ENCODE measurements at regions not wholly inside any gene's neighbourhood (a gene's known extent, or its start where the extent isn't known, plus 50 kb on each side); places are given as distances from the start of the nearest gene placed in this dataset.
A peak's percentile ranks its signal among the peaks of the same experiment; 100 is the strongest.
"Not testable (repeated sequence)": the region's sequence is repeated elsewhere in the genome, so short reads cannot be mapped to it uniquely, and the experiment has no call there.

DNA sequence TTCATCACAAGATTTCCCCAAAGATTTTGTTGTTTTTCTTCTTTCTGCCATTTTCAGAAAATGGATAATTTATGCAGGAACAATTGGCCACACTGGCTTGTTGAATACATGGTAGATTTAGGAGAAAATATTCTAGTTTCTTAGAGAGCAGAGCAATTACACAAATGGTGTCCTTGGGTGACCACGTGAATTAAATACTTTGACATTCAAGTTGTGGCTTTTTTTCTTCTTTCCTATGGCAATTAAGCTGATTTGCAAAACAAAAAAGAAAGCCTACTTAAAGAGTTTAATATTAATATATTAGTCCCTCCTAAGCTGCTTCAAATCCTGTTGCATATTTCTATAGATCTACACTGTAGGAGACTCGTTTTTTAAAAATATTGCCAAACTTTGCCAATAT lies 133.0 kb upstream of the HTR2C start:
- no peak for DNase-seq

DNA sequence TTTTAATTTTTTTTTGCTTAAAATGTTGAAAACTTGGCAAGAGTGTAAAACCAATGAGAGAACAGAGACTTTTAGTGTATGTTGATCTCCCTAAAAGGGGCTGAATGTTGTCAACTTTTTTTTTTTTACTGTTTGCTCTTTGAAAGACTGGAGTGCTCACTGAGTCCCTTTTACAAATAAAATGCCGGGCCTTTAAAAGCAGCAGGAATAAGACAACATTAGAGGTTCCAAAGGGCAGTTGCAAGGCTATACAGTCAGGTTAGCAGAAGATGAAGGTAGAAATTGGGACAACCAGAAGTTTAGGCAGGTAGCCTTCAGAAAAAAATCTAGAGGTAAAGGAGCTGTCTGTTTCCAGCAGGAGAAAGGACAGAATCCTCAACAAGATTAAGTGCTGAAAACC lies 132.5 kb upstream of the HTR2C start:
- no peak for DNase-seq

DNA sequence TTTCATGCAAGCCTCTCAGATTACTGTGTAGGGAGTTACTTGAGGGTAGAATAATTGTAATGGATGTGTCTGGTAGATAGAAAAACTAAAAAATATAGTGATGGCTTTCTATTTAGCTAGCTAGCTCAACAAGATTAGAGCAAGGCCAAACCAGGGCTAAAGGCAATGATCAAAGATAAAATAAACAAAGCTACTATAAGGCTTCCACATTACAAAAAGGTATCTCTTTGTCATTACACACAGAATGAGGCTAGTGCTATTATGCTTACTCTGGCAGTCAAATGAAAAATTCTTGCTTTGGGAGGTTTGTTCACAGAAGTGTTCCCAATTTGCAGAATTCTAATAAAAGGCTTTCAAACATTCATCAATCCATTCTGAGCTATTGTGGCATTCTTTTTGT lies 121.6 kb upstream of the HTR2C start:
- DNase-seq, result no peak

DNA sequence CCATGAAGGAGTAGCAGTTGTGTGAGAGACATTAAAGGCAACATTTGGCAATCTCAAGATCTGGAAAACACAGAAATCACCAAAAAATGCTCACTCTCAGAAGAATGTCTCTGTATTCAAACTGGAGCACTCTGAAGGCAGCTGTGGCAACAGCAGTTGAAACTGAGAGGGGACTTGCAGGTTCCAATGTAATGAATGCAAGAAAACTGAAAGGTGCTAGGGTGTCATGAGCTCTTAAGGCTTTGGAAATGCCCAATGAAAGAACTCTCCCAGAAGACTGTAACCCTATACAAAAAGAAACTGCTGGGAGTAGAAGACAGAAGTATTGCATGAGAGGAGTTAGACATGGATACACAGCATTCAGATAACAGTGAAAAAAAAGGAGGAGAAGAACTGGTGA lies 118.2 kb upstream of the HTR2C start:
- DNase-seq, result no peak

DNA sequence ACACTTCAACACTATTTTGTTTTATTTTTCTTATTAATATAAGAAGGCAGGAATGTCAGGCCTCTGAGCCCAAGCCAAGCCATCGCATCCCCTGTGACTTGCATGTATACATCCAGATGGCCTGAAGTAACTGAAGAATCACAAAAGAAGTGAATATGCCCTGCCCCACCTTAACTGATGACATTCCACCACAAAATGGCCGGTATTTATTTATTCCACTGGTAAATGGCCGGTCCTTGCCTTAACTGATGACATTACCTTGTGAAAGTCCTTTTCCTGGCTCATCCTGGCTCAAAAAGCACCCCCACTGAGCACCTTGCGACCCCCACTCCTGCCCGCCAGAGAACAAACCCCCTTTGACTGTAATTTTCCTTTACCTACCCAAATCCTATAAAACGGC lies 111.9 kb upstream of the HTR2C start:
- not testable (repeated sequence) for DNase-seq

DNA sequence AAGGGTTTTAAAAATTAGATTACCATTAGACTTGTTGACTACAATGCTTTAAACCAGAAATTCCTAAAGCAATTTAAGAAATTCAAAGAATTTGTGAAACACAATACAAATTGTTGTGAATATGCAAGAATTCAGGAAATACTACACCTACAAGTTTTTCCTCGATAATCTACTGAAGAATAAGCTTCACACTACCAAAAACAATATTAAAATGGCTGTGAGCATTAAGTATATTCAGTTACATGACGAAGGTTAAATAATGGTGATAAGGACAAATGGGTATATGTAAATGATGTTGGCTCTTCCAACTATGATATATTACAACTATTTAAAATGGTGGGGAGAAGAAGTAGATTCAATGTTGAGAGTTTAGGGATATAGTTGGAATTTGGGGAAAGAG lies 111.1 kb upstream of the HTR2C start:
- no peak for DNase-seq

DNA sequence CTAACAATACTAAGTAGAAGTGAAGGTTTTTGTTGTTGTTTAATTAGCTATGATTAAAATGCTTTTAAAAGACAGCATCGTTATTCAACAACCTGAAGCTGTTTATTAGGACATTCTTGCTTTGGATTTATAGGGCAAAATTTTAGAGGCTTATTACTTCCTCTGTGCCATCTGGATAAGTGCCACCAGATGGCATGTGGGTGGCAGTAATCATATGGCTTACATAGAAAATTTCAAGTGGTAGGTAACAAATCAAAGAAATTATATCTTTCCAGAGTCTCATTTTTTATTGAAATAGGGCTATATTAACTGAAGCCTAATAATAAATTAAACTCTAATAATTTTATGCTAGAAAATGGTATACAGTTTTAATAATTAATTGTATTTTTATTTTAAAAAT lies 83.3 kb upstream of the HTR2C start:
- no peak for DNase-seq

DNA sequence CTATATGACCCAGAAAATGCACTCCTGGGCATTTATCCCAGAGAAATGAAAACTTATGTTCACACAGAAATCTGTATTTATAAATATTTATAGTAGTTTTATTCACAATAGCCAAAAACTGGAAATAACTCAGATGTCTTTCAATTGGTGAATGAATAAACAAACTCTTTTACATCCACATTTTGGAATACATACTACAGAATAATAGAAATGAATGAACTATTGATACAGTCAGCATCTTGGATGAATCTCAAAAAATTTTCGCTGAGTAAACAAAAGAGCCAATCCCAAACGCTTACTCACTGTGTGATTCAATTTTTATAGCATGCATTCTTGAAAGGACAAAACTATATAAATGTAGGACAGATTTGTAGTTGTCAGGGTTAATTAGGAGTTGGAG lies 75.1 kb upstream of the HTR2C start:
- no peak for DNase-seq

DNA sequence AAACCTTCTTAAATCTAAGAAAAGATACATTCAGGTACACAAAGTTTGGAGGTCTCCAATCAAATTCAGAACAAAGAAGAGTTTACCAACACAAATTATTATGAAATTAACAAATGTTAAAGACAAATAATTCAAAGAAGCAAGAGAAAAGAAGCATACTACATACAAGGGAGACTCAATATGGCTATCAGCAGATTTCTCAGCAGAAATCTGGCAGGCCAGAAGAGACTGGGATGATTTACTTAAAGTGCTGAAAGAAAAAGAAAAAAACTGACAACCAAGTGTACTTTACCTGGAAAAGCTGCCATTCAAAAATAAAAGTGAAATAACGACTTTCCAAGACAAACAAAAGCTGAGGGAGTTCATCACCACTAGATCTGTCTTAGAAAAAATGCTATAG lies 64.4 kb upstream of the HTR2C start:
- no peak for DNase-seq

DNA sequence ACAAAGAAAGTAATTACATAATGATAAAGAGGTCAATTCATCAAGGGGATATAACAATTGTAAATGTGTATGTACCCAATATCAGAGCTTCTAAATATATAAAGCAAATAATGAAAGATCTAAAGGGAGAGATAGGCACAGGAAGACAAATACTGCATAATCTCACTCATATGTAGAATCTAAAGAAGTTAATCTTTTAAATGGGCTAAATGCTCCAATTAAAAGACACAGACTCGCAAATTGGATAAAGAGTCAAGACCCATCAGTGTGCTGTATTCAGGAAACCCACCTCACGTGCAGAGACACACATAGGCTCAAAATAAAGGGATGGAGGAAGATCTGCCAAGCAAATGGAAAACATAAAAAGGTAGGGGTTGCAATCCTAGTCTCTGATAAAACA lies 63.2 kb upstream of the HTR2C start:
- DNase-seq, result peak; percentile 8

DNA sequence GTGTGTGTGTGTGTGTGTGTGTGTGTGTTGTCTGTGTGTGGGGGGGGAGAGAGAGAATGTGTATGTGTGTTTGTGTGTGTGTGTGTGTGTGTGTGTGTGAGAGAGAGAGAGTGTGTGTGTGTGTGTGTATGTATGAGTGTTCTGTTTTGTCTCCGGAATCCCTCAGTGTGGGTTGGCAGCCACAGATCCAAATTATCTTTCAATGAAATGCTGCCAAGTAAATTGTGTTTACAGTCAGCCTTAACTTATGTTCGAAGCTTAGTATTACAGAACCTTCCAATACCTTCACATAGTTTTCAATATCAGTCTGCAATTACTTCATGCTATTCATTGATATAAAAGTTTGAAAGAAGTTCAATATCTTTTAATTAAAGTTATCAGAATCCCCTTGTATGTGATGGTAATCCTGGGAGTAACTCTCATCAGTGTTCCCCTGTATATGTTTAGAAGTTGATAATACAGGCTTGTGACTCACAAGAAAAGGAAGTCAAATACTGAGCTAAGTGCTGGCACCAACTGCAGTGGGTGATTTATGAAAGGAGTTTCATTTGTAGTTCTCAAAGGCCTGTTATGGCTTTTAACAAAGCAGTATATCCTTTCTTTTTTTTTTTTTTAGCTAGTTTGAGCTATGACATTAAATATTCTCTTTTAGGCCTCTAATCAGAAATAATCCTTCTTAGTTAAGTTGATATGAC lies 51.6 kb upstream of the HTR2C start:
- DNase-seq, result no peak
